ENCODE measurements at regions not wholly inside any gene's neighbourhood (a gene's known extent, or its start where the extent isn't known, plus 50 kb on each side); places are given as distances from the start of the nearest gene placed in this dataset.

DNA sequence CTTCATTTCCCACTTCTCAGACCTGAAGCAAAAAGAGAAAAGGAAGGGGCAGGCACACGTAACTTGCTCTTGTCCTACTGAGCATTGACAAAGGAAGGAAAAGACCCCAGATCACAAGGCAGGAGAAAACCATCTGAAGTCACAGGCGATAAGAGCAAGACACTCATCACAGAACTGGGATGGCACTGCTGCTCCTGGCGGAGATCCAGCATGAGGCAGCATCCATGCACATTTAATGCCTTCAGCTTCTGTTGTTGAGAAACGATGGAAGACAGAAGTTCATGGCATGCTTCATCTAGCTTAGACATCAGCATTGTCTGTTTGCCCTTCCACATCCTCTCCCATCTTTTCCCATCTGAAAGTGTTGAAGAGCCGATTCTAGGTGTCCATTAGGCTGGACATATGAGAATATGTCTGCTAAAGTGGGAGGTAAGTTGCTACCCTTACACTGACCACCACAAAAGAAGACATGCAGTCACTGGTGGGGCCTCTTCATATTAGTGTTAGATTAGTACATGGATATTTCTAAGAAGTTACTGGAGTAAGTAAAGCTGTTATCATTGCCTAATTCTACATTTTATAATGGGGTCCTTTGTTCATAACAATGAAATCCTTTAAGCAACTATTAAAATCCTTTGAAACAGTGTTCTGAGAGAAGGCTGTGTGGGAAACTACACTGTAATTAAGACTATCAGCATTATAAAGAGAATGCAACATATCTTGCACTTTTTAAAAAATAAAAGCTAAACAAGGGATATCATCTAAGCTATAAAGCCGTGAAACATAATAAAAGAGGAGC is 618.5 kb downstream of the C6orf118 start:
- TF ChIP-seq, protein P1, sequence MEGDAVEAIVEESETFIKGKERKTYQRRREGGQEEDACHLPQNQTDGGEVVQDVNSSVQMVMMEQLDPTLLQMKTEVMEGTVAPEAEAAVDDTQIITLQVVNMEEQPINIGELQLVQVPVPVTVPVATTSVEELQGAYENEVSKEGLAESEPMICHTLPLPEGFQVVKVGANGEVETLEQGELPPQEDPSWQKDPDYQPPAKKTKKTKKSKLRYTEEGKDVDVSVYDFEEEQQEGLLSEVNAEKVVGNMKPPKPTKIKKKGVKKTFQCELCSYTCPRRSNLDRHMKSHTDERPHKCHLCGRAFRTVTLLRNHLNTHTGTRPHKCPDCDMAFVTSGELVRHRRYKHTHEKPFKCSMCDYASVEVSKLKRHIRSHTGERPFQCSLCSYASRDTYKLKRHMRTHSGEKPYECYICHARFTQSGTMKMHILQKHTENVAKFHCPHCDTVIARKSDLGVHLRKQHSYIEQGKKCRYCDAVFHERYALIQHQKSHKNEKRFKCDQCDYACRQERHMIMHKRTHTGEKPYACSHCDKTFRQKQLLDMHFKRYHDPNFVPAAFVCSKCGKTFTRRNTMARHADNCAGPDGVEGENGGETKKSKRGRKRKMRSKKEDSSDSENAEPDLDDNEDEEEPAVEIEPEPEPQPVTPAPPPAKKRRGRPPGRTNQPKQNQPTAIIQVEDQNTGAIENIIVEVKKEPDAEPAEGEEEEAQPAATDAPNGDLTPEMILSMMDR (IDR thresholded peaks at IDR 0.05), result no peak
- TF ChIP-seq EP300 (IDR thresholded peaks at IDR 0.05; ENCODE audit: low read depth), result no peak
